Fibroblast of lung (primary cell): ENCODE measurements at regions not wholly inside any gene's neighbourhood (a gene's known extent, or its start where the extent isn't known, plus 50 kb on each side); places are given as distances from the start of the nearest gene placed in this dataset.

Source experiments
- DNase-seq, 2 donors: peaks; one replicate each; pipeline versions ENCODE4 v3.0.0 to v3.0.0-alpha.2; 2010; ENCODE audit warnings: low read depth in 2 of 2
- H2AFZ ChIP-seq: 2 replicates; pipeline ENCODE4 v1.5.1; 2012; ENCODE audit warnings: low read length, control low read depth, inconsistent platforms
- H3K27ac ChIP-seq: 2 replicates; pipeline ENCODE4 v1.5.1; 2011; ENCODE audit warnings: low read length, control low read depth; ENCODE audit not compliant: insufficient read depth
- H3K27me3 ChIP-seq: 2 replicates; pipeline ENCODE4 v1.5.1; 2011; ENCODE audit warnings: mild to moderate bottlenecking, low read length; ENCODE audit not compliant: control insufficient read depth, insufficient read depth
- H3K36me3 ChIP-seq: 2 replicates; pipeline ENCODE4 v1.5.1; 2011; ENCODE audit warnings: low read length; ENCODE audit not compliant: control insufficient read depth, insufficient read depth
- H3K4me1 ChIP-seq: 2 replicates; pipeline ENCODE4 v1.5.1; 2011; ENCODE audit warnings: low read length; ENCODE audit not compliant: control insufficient read depth, insufficient read depth; ENCODE audit errors: extremely low read depth
- H3K4me2 ChIP-seq: 2 replicates; pipeline ENCODE4 v1.5.1; 2011; ENCODE audit warnings: low read length, control low read depth; ENCODE audit not compliant: insufficient read depth; ENCODE audit errors: extremely low read depth
- H3K4me3 ChIP-seq, 4 experiments: fragments of 200-600 bp in 1 of 4; sonication (generic) in 1 of 4; replicated peaks in 1 of 4; 2 replicates each; pipeline ENCODE4 v1.5.1; 2011 to 2016; ENCODE audit warnings: low read length in 4 of 4, low read depth in 3 of 4, mild to moderate bottlenecking in 3 of 4, control low read depth in 2 of 4, inconsistent platforms in 1 of 4, mixed read lengths in 1 of 4; ENCODE audit not compliant: insufficient read depth in 1 of 4; ENCODE audit errors: control extremely low read depth in 1 of 4
- H3K79me2 ChIP-seq: 2 replicates; pipeline ENCODE4 v1.5.1; 2012; ENCODE audit warnings: mild to moderate bottlenecking, low read length, inconsistent platforms; ENCODE audit not compliant: control insufficient read depth, insufficient read depth
- H3K9ac ChIP-seq: 2 replicates; pipeline ENCODE4 v1.5.1; 2011; ENCODE audit warnings: mild to moderate bottlenecking, low read length, control low read depth; ENCODE audit not compliant: insufficient read depth
- H3K9me3 ChIP-seq: 2 replicates; pipeline ENCODE4 v1.5.1; 2012; ENCODE audit warnings: low read depth, low read length; ENCODE audit not compliant: control insufficient read depth, insufficient read depth
- H4K20me1 ChIP-seq: 2 replicates; pipeline ENCODE4 v1.5.1; 2011; ENCODE audit warnings: low read length; ENCODE audit not compliant: control insufficient read depth, insufficient read depth; ENCODE audit errors: extremely low read depth
- EZH2 ChIP-seq: IDR thresholded peaks from 2 replicates; pipeline ENCODE4 v1.5.1; 2012; ENCODE audit warnings: low read length, control low read depth, mild to moderate bottlenecking; ENCODE audit errors: missing control alignments
- TF ChIP-seq, protein P1 (sequence below), 2 donors: IDR thresholded peaks in 1 of 2; conservative IDR thresholded peaks in 1 of 2; 1 replicate in 1 of 2; 2 replicates in 1 of 2; pipeline ENCODE4 v1.5.1; 2011 to 2012; ENCODE audit warnings: low read length in 2 of 2, control low read depth in 1 of 2, inconsistent platforms in 1 of 2, low read depth in 1 of 2, mild to moderate bottlenecking in 1 of 2

DNA sequence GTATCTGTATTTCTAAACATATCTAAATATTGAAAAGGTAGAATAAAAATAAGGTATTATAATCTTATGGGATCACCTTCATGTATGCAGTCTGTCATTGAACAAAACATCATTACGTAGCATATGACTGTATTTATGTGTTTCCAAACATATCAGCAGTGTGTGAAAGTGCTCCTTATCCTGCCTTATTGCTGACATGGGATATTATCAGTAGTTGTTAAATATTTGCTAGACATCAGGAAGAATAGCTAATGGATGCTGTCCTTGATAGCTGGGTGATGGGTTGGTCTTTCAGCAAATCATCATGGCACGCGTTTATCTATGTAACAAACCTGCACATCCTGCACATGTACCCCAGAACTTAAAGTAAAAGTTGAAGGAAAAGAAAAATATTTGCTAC is 59.1 kb upstream of the FAM20A start:
- no peak for DNase-seq
- Histone ChIP-seq H3K9me3 (no peaks in the 10 kb centered on the region), H3K27me3 (no peaks in the 10 kb centered on the region)

DNA sequence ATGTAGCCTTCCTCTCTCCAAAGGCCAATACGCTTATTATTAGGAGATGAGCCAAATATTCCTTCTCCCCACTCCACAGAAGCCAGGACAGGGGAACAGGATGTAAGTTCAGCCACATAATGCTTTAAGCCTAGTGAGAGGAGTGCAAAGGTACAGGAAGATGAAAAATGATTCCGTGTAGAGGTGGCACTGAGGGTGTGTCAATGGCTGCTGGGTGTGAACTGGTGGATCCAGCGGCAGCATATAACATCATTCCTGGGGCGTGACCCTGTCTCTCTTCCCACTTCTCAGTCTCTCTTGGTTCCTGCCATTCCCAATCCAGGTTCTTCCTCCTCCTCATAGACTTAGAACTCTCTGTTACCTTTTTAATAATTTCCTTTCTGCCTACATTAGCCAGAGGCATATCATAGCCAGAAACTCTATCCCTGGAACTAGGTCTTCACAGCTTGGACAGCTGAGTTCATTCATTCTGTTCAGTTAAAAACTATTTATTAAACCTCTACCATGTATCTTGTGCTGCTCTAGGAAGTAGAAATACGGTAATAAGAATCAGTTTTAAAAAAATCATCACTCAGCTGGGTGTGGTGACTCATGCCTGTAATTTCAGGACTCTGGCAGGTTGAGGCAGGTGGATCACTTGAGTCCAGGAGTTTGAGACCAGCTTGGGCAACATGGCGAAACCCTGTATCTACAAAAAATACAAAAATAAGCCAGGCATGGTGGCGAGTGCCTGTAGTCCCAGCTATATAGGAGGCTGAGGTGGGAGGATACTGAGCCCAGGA is 58.0 kb upstream of the FAM20A start:
- H3K27me3 ChIP-seq: no peaks in the 10 kb centered on the region
- DNase-seq: no peak
- TF ChIP-seq EZH2: no peak
- TF ChIP-seq, protein P1, sequence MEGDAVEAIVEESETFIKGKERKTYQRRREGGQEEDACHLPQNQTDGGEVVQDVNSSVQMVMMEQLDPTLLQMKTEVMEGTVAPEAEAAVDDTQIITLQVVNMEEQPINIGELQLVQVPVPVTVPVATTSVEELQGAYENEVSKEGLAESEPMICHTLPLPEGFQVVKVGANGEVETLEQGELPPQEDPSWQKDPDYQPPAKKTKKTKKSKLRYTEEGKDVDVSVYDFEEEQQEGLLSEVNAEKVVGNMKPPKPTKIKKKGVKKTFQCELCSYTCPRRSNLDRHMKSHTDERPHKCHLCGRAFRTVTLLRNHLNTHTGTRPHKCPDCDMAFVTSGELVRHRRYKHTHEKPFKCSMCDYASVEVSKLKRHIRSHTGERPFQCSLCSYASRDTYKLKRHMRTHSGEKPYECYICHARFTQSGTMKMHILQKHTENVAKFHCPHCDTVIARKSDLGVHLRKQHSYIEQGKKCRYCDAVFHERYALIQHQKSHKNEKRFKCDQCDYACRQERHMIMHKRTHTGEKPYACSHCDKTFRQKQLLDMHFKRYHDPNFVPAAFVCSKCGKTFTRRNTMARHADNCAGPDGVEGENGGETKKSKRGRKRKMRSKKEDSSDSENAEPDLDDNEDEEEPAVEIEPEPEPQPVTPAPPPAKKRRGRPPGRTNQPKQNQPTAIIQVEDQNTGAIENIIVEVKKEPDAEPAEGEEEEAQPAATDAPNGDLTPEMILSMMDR (conservative IDR thresholded peaks at IDR 0.05 in 1 of 2, IDR thresholded peaks at IDR 0.05 in 1 of 2; ENCODE audit: low read depth in 1 of 2, low read length in 2 of 2): no peak
- H3K4me1 ChIP-seq: no peaks in the 10 kb centered on the region
- H4K20me1 ChIP-seq: no peaks in the 10 kb centered on the region
- H3K79me2 ChIP-seq: no peaks in the 10 kb centered on the region
- H3K36me3 ChIP-seq: no peaks in the 10 kb centered on the region
- no peak overlapping the region for H3K27ac ChIP-seq
- H2AFZ ChIP-seq: no peak overlapping the region
- H3K9me3 ChIP-seq: no peaks in the 10 kb centered on the region
- no peak overlapping the region for H3K9ac ChIP-seq
- H3K4me2 ChIP-seq: no peak overlapping the region
- H3K4me3 ChIP-seq: no peak overlapping the region

More for the DNA sequence above, 59.1 kb upstream of the FAM20A start:
- Histone ChIP-seq H3K9ac (no peak overlapping the region), H3K27ac (no peak overlapping the region), H2AFZ (no peak overlapping the region), H3K79me2 (no peaks in the 10 kb centered on the region), H4K20me1 (no peaks in the 10 kb centered on the region), H3K4me2 (no peak overlapping the region), H3K36me3 (no peaks in the 10 kb centered on the region), H3K4me1 (no peaks in the 10 kb centered on the region), H3K4me3 (no peak overlapping the region)
- no peak for TF ChIP-seq EZH2
- TF ChIP-seq, protein P1 (conservative IDR thresholded peaks at IDR 0.05 in 1 of 2, IDR thresholded peaks at IDR 0.05 in 1 of 2; ENCODE audit: low read depth in 1 of 2, low read length in 2 of 2): no peak

DNA sequence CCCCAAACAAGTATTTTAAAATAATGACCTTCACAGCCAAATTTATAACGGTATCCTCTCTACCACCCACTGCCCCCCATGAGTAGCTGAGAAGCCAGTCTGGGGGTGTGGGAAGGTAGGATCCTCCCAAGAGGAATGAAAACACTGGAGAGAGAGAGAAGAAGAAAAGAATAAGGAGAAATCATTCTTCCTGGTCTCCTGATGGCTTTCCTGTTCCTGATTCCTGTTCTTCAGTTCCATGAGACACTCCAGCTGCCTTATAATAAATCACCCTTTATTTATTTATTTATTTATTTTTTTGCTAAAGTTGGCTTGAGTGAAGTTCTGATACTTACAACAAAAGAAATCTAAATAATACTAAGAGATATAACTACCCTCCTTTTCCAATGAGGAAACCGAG is 56.4 kb upstream of the FAM20A start:
- H3K9me3 ChIP-seq: no peaks in the 10 kb centered on the region
- no peaks in the 10 kb centered on the region for H3K4me1 ChIP-seq
- H3K27ac ChIP-seq: no peak overlapping the region
- TF ChIP-seq, protein P1 (conservative IDR thresholded peaks at IDR 0.05 in 1 of 2, IDR thresholded peaks at IDR 0.05 in 1 of 2; ENCODE audit: low read depth in 1 of 2, low read length in 2 of 2): no peak
- TF ChIP-seq EZH2: no peak
- H2AFZ ChIP-seq: no peak overlapping the region
- H4K20me1 ChIP-seq: no peaks in the 10 kb centered on the region
- no peak overlapping the region for H3K4me3 ChIP-seq
- DNase-seq: no peak
- H3K9ac ChIP-seq: no peak overlapping the region
- no peak overlapping the region for H3K4me2 ChIP-seq
- H3K27me3 ChIP-seq: no peaks in the 10 kb centered on the region
- H3K79me2 ChIP-seq: no peaks in the 10 kb centered on the region
- no peaks in the 10 kb centered on the region for H3K36me3 ChIP-seq
